ENCODE measurements at regions not wholly inside any gene's neighbourhood (a gene's known extent, or its start where the extent isn't known, plus 50 kb on each side); places are given as distances from the start of the nearest gene placed in this dataset.

DNA sequence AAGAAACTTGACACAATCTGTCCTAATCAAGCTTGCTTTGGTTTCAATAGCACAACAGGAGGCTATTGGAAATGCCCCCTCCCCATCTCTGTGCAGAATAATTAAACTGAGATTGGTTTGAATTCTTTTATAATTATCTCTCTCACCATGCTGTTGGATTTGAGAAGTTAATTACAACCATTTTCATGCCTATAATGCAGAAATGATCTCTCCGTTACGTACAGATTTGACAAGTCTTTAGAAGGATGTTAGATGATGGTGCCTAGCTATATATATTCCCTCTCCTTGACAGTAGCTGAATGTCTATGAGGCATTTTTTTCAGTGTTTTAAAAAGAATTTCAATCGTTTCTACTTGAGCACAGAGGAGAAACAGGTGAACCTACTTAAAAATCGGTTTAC lies 488.4 kb upstream of the TECRL start:
- H3K4me3 ChIP-seq (ENCODE audit: low read depth, low read length), result no peak overlapping the region
- no peak overlapping the region for H3K9ac ChIP-seq (ENCODE audit: low read length)
- 0 out of 2 replicates have a peak, but pooled peaks cover 3% of the 10 kb centered on the region for H3K9me3 ChIP-seq (ENCODE audit: control insufficient read depth, insufficient read depth, low read depth, low read length)
- 0 out of 2 replicates have a peak, but pooled peaks cover 3% of the 10 kb centered on the region for H3K4me1 ChIP-seq (ENCODE audit: control insufficient read depth, insufficient read depth, low read length)
- H3K27me3 ChIP-seq (ENCODE audit: control insufficient read depth, insufficient read depth, low read length), result no peaks in the 10 kb centered on the region
- H3K27ac ChIP-seq (ENCODE audit: low read depth, low read length), result no peak overlapping the region
- H3K36me3 ChIP-seq (ENCODE audit: control insufficient read depth, insufficient read depth, low read length), result no peaks in the 10 kb centered on the region

- Histone ChIP-seq H3K4me1 (ENCODE audit: control insufficient read depth, insufficient read depth, low read length) (peaks cover 3% of the 10 kb centered on the region; the same call in 1 of the 2 replicates), H3K4me3 (ENCODE audit: low read depth, low read length) (no peak overlapping the region), H3K27ac (ENCODE audit: low read depth, low read length) (no peak overlapping the region), H3K36me3 (ENCODE audit: control insufficient read depth, insufficient read depth, low read length) (no peaks in the 10 kb centered on the region), H3K9ac (ENCODE audit: low read length) (no peak overlapping the region), H3K9me3 (ENCODE audit: control insufficient read depth, insufficient read depth, low read depth, low read length) (0 out of 2 replicates have a peak, but pooled peaks cover 3% of the 10 kb centered on the region), H3K27me3 (ENCODE audit: control insufficient read depth, insufficient read depth, low read length) (no peaks in the 10 kb centered on the region)
Observed at GRCh38 chr4:64895031-64895430, 485.8 kb upstream of the TECRL start.

DNA sequence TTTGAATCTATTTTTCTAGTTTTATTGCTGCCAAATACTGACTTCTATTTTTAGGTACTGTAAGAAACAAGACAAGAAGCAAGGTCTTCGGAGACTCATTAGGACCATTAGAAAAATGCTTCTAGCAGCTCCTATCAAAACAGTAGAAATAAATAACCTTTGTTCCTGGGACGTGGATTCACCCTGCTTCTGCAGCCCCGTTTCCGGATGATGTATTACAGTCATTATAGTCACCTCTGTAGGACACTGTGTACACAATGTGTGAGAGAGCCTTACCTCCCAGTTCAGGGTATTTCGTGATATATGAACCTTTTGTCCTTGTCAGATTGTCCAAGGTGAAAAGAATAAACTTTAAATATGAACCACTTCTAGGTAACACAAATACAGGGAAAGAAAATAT lies 484.0 kb upstream of the TECRL start:
- Histone ChIP-seq H3K9me3 (ENCODE audit: control insufficient read depth, insufficient read depth, low read depth, low read length) (no peaks in the 10 kb centered on the region), H3K36me3 (ENCODE audit: control insufficient read depth, insufficient read depth, low read length) (no peaks in the 10 kb centered on the region), H3K9ac (ENCODE audit: low read length) (no peak overlapping the region), H3K27ac (ENCODE audit: low read depth, low read length) (no peak overlapping the region), H3K27me3 (ENCODE audit: control insufficient read depth, insufficient read depth, low read length) (no peaks in the 10 kb centered on the region), H3K4me1 (ENCODE audit: control insufficient read depth, insufficient read depth, low read length) (peaks cover 3% of the 10 kb centered on the region; the same call in 1 of the 2 replicates), H3K4me3 (ENCODE audit: low read depth, low read length) (no peak overlapping the region)

DNA sequence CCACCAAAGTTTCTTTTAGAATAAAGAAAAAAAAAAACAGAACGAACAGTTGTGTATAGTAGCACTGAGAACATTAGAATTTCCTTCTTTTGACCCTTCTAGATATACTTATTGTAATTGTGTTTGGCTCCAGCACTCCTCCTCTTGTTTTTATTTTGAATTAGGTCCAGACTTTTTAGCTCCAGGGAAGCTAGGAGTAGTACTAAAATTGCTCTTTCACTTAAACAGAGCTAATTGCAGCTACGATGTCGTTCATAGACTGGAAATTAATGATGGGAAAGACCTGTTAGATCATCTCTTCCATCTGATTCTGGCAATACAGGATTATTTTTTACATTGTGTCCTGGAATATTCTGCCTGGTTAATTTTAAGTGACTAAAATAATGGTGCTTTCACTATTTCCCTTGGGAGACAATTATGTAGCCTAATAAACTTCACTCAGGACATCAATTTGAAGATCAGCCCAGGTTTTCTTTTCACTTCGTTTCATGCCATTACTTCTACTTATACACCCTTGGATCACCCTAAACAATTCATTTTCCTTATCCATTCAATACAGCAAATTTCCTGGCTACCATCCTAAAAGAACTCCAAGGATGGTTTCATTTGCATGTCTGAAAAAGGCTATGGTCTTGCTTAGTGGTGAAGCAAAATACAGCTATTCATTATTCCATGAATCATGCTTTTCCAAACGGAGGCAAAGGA lies 480.8 kb upstream of the TECRL start:
- Histone ChIP-seq H3K36me3 (ENCODE audit: control insufficient read depth, insufficient read depth, low read length) (no peaks in the 10 kb centered on the region), H3K4me3 (ENCODE audit: low read depth, low read length) (no peak overlapping the region), H3K27ac (ENCODE audit: low read depth, low read length) (no peak overlapping the region), H3K27me3 (ENCODE audit: control insufficient read depth, insufficient read depth, low read length) (no peaks in the 10 kb centered on the region), H3K9ac (ENCODE audit: low read length) (no peak overlapping the region), H3K9me3 (ENCODE audit: control insufficient read depth, insufficient read depth, low read depth, low read length) (no peaks in the 10 kb centered on the region), H3K4me1 (ENCODE audit: control insufficient read depth, insufficient read depth, low read length) (peaks cover 3% of the 10 kb centered on the region; the same call in 1 of the 2 replicates)

- Histone ChIP-seq H3K27me3 (ENCODE audit: control insufficient read depth, insufficient read depth, low read length) (no peaks in the 10 kb centered on the region), H3K9ac (ENCODE audit: low read length) (no peak overlapping the region), H3K36me3 (ENCODE audit: control insufficient read depth, insufficient read depth, low read length) (no peaks in the 10 kb centered on the region), H3K4me3 (ENCODE audit: low read depth, low read length) (no peak overlapping the region), H3K27ac (ENCODE audit: low read depth, low read length) (no peak overlapping the region), H3K4me1 (ENCODE audit: control insufficient read depth, insufficient read depth, low read length) (no peaks in the 10 kb centered on the region), H3K9me3 (ENCODE audit: control insufficient read depth, insufficient read depth, low read depth, low read length) (no peaks in the 10 kb centered on the region)
Observed at GRCh38 chr4:64883087-64883807, 474.0 kb upstream of the TECRL start.

- H3K36me3 ChIP-seq (ENCODE audit: control insufficient read depth, insufficient read depth, low read length), result no peaks in the 10 kb centered on the region
- H3K4me1 ChIP-seq (ENCODE audit: control insufficient read depth, insufficient read depth, low read length), result no peaks in the 10 kb centered on the region
- no peaks in the 10 kb centered on the region for H3K9me3 ChIP-seq (ENCODE audit: control insufficient read depth, insufficient read depth, low read depth, low read length)
- no peak overlapping the region for H3K4me3 ChIP-seq (ENCODE audit: low read depth, low read length)
- H3K27ac ChIP-seq (ENCODE audit: low read depth, low read length), result no peak overlapping the region
- no peak overlapping the region for H3K9ac ChIP-seq (ENCODE audit: low read length)
- H3K27me3 ChIP-seq (ENCODE audit: control insufficient read depth, insufficient read depth, low read length), result no peaks in the 10 kb centered on the region
Observed at GRCh38 chr4:64882311-64883086, 473.2 kb upstream of the TECRL start.

DNA sequence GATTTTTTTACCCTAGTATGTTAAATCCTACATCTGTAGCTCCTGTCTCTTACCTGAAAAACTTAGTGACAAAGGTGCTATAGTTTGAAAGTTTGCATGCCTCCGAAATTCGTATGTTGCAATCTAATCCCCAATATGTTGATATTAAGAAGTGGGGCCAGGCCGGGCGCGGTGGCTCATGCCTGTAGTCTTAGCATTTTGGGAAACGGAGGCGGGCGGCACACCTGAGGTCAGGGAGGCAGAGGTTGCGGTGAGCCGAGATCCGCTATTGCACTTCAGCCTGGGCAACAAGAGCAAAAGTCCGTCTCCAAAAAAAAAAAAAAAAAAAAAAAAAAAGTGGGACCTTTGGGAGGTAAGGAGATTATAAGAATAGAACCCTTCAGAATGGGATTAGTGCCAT lies 471.3 kb upstream of the TECRL start:
- no peaks in the 10 kb centered on the region for H3K27me3 ChIP-seq (ENCODE audit: control insufficient read depth, insufficient read depth, low read length)
- no peak overlapping the region for H3K9ac ChIP-seq (ENCODE audit: low read length)
- H3K36me3 ChIP-seq (ENCODE audit: control insufficient read depth, insufficient read depth, low read length), result no peaks in the 10 kb centered on the region
- H3K9me3 ChIP-seq (ENCODE audit: control insufficient read depth, insufficient read depth, low read depth, low read length), result no peaks in the 10 kb centered on the region
- H3K4me3 ChIP-seq (ENCODE audit: low read depth, low read length), result no peak overlapping the region
- no peaks in the 10 kb centered on the region for H3K4me1 ChIP-seq (ENCODE audit: control insufficient read depth, insufficient read depth, low read length)
- no peak overlapping the region for H3K27ac ChIP-seq (ENCODE audit: low read depth, low read length)

DNA sequence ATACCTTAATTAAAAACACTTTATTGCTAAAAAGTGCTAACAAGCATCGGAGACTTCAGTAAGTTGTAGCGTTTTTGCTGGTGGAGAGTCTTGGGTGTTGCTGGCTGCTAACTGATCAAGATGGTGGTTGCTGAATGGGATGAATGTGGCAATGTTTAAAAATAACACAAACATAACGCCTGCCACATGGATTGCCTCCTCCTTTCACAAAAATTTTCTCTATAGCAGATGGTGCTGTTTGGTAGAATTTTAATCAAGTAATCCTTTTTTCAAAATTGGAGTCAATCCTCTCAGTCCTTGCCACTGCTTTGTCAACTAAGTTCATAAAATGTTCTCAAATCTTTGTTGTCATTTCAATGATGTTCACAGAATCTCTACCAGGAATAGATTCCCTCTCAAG lies 466.8 kb upstream of the TECRL start:
- Histone ChIP-seq H3K4me3 (ENCODE audit: low read depth, low read length) (no peak overlapping the region), H3K27ac (ENCODE audit: low read depth, low read length) (no peak overlapping the region), H3K27me3 (ENCODE audit: control insufficient read depth, insufficient read depth, low read length) (no peaks in the 10 kb centered on the region), H3K36me3 (ENCODE audit: control insufficient read depth, insufficient read depth, low read length) (no peaks in the 10 kb centered on the region), H3K9ac (ENCODE audit: low read length) (no peak overlapping the region), H3K9me3 (ENCODE audit: control insufficient read depth, insufficient read depth, low read depth, low read length) (no peaks in the 10 kb centered on the region), H3K4me1 (ENCODE audit: control insufficient read depth, insufficient read depth, low read length) (no peaks in the 10 kb centered on the region)

GRCh38 chr4:64870558-64870957 lies 461.3 kb upstream of the TECRL start:
- 0 out of 2 replicates have a peak, but pooled peaks cover 4% of the 10 kb centered on the region for H3K9me3 ChIP-seq (ENCODE audit: control insufficient read depth, insufficient read depth, low read depth, low read length)
- H3K4me3 ChIP-seq (ENCODE audit: low read depth, low read length), result no peak overlapping the region
- no peak overlapping the region for H3K9ac ChIP-seq (ENCODE audit: low read length)
- no peaks in the 10 kb centered on the region for H3K4me1 ChIP-seq (ENCODE audit: control insufficient read depth, insufficient read depth, low read length)
- no peaks in the 10 kb centered on the region for H3K27me3 ChIP-seq (ENCODE audit: control insufficient read depth, insufficient read depth, low read length)
- no peak overlapping the region for H3K27ac ChIP-seq (ENCODE audit: low read depth, low read length)
- H3K36me3 ChIP-seq (ENCODE audit: control insufficient read depth, insufficient read depth, low read length), result no peaks in the 10 kb centered on the region

GRCh38 chr4:64857815-64858214 lies 448.6 kb upstream of the TECRL start:
- Histone ChIP-seq H3K27me3 (ENCODE audit: control insufficient read depth, insufficient read depth, low read length) (no peaks in the 10 kb centered on the region), H3K9ac (ENCODE audit: low read length) (no peak overlapping the region), H3K27ac (ENCODE audit: low read depth, low read length) (no peak overlapping the region), H3K9me3 (ENCODE audit: control insufficient read depth, insufficient read depth, low read depth, low read length) (peaks cover 2% of the 10 kb centered on the region; the same call in 1 of the 2 replicates), H3K4me3 (ENCODE audit: low read depth, low read length) (no peak overlapping the region), H3K4me1 (ENCODE audit: control insufficient read depth, insufficient read depth, low read length) (peaks cover 8% of the 10 kb centered on the region; the same call in 1 of the 2 replicates), H3K36me3 (ENCODE audit: control insufficient read depth, insufficient read depth, low read length) (no peaks in the 10 kb centered on the region)

GRCh38 chr4:64857198-64857597 lies 447.9 kb upstream of the TECRL start:
- no peaks in the 10 kb centered on the region for H3K27me3 ChIP-seq (ENCODE audit: control insufficient read depth, insufficient read depth, low read length)
- no peaks in the 10 kb centered on the region for H3K36me3 ChIP-seq (ENCODE audit: control insufficient read depth, insufficient read depth, low read length)
- H3K4me1 ChIP-seq (ENCODE audit: control insufficient read depth, insufficient read depth, low read length), result peaks cover 8% of the 10 kb centered on the region; the same call in 1 of the 2 replicates
- H3K9me3 ChIP-seq (ENCODE audit: control insufficient read depth, insufficient read depth, low read depth, low read length), result peaks cover 3% of the 10 kb centered on the region; the same call in 1 of the 2 replicates
- no peak overlapping the region for H3K27ac ChIP-seq (ENCODE audit: low read depth, low read length)
- no peak overlapping the region for H3K9ac ChIP-seq (ENCODE audit: low read length)
- H3K4me3 ChIP-seq (ENCODE audit: low read depth, low read length), result no peak overlapping the region

Data from HUES6 (cell line).